Suprapubic skin (tissue), 4 donors: ENCODE measurements at regions not wholly inside any gene's neighbourhood (a gene's known extent, or its start where the extent isn't known, plus 50 kb on each side); places are given as distances from the start of the nearest gene placed in this dataset.

Experiments
- POLR2A ChIP-seq, 2 donors: fragments of 450-650 bp; IDR thresholded peaks; one replicate each; pipeline ENCODE4 v1.6.1; 2017; ENCODE audit warnings: antibody characterized with exemption in 2 of 2, mild to moderate bottlenecking in 2 of 2, moderate library complexity in 2 of 2
- POLR2AphosphoS5 ChIP-seq, 3 donors: sonication (generic); formaldehyde crosslinking; IDR thresholded peaks; one replicate each; pipeline ENCODE4 v1.6.1; 2017; ENCODE audit warnings: antibody characterized with exemption in 3 of 3
- TF ChIP-seq, protein P1 (sequence below), 2 donors: fragments of 200-600 bp in 1 of 2; fragments of 450-650 bp in 1 of 2; sonication (generic) in 1 of 2; IDR thresholded peaks; one replicate each; pipeline ENCODE4 v1.5.1; 2016 to 2019; ENCODE audit warnings: antibody characterized with exemption in 2 of 2, mild to moderate bottlenecking in 1 of 2, moderate library complexity in 1 of 2

DNA sequence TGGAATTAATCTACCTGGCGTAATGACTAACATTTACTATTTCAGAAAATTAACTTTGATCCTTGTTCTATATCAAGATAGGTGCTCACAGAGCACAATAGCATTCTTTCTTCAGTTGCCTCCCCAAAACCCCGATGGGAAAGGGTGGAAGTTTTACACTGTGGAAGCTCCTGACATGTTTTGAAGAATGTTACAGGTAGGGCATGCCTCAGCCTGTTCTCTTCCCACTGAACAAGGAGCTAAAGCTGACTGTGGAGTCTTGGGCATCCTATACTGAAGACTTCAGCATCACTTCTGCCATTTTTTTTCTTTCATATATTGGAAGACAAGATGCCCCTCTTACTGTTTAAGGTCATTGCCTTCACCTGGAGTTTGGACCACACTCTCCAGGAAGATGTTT, 211.2 kb downstream of the SPP2 start:
- TF ChIP-seq, protein P1, sequence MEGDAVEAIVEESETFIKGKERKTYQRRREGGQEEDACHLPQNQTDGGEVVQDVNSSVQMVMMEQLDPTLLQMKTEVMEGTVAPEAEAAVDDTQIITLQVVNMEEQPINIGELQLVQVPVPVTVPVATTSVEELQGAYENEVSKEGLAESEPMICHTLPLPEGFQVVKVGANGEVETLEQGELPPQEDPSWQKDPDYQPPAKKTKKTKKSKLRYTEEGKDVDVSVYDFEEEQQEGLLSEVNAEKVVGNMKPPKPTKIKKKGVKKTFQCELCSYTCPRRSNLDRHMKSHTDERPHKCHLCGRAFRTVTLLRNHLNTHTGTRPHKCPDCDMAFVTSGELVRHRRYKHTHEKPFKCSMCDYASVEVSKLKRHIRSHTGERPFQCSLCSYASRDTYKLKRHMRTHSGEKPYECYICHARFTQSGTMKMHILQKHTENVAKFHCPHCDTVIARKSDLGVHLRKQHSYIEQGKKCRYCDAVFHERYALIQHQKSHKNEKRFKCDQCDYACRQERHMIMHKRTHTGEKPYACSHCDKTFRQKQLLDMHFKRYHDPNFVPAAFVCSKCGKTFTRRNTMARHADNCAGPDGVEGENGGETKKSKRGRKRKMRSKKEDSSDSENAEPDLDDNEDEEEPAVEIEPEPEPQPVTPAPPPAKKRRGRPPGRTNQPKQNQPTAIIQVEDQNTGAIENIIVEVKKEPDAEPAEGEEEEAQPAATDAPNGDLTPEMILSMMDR (IDR thresholded peaks at IDR 0.05): no peak
- TF ChIP-seq POLR2AphosphoS5 (IDR thresholded peaks at IDR 0.05) (no peak), POLR2A (IDR thresholded peaks at IDR 0.05) (no peak)
